Limb (tissue), 2 donors: ENCODE measurements at regions not wholly inside any gene's neighbourhood (a gene's known extent, or its start where the extent isn't known, plus 50 kb on each side); places are given as distances from the start of the nearest gene placed in this dataset.

ENCODE experiments used
- DNase-seq, 2 donors: peaks; one replicate each; pipeline ENCODE4 v3.0.0-alpha.2; 2016; ENCODE audit errors: extremely low spot score in 2 of 2

GRCh38 chrX:124993735-124994134 is 325.9 kb upstream of the TEX13C start:
- no peak for DNase-seq

GRCh38 chrX:124994404-124994803 is 325.3 kb upstream of the TEX13C start:
- DNase-seq, result no peak

DNA sequence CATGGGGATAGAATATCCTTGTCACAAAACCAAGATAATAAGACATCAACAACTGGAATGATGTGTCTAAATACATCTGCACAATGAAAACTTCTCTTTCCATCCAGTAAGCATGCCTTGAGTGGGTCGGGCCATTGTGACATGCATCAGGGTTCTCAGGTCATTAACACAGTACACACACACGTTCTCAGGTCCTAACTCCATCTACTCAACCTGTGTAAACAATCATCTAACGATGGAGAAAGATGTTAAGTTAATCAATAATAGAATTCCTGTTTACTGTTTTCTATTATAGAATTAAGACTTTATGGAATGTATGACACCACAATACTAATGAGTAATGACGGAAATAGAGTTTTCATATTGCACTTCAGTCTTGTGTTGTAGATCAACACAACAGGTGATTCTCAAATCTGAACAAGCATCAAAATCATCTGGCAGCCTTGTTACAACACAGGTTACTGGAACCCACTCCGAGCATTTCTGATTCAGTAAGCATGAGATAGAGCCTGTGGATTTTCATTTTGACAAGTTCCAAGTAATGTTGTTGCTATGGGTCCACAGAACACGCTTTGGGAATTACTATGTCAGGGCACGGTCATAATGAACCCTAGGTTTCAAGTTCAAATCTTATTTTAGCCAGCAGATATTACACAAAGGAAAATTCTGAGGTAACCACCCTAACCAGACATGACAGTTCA is 315.8 kb upstream of the TEX13C start:
- no peak for DNase-seq

GRCh38 chrX:125004799-125005198 is 314.9 kb upstream of the TEX13C start:
- no peak for DNase-seq

GRCh38 chrX:125005863-125006262 is 313.8 kb upstream of the TEX13C start:
- DNase-seq, result no peak

DNA sequence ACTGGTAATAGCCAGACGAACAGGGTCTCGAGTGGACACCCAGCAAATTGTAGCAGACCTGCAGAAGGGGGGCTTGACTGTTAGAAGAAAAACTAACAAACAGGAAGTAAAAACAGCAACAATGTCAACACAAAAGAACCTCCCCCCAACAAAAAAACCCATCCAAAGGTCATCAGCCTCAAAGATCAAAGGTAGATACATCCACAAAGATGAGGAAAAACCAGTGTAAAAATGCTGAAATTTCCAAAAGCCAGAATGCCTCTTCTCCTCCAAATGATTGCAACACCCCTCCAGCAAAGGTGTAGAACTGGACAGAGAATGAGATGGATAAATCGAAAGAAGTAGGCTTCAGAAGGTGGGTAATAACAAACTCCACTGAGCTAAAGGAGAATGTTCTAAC is 313.0 kb upstream of the TEX13C start:
- no peak for DNase-seq

GRCh38 chrX:125012585-125012984 is 307.1 kb upstream of the TEX13C start:
- DNase-seq, result no peak

DNA sequence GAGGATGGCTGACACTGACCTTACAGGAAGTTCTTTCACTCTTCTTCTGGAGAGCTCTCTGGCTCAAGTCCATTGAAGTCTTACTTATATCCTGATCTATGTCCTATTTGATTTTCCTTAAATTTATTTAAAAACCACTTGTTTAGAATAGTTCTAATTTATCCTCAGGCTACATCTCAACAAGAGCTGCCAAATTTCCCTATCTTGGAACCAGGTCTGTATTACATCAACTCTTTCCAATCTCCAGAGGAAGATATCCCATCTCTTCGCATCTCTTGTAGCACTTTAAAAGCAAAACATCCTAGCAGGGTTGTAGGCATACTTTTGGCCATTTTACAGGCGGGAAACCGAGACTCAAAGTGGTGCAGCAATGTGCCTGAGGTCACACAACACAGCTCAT is 290.5 kb upstream of the TEX13C start:
- DNase-seq, result no peak
